Caco-2 (cell line): ENCODE measurements at regions not wholly inside any gene's neighbourhood (a gene's known extent, or its start where the extent isn't known, plus 50 kb on each side); places are given as distances from the start of the nearest gene placed in this dataset.

Experiments used
- BruUV-seq: library from RNA; stranded (reverse); fragments of 400-500 nt; replicated peaks from 2 replicates; lab custom pipeline; 2021; lab: Mats Ljungman, UMichigan
- CTCF ChIA-PET: fragments of 300-600 bp; sonication (Branson Sonifier 250); formaldehyde crosslinking; loops from one replicate; lab custom pipeline; 2022; ENCODE audit warnings: antibody characterized with exemption; lab: Charles Lee
- POLR2A ChIA-PET: fragments of 300-600 bp; sonication (Branson Sonifier 250); formaldehyde crosslinking; loops from one replicate; lab custom pipeline; 2022; ENCODE audit warnings: antibody characterized with exemption; lab: Charles Lee
- DNase-seq, 2 experiments: peaks; one replicate each; pipeline versions ENCODE4 v3.0.0 to v3.0.0-alpha.2; 2020 to 2022
- H3K27me3 ChIP-seq: replicated peaks from 2 replicates; pipeline ENCODE4 v1.6.0; 2011; ENCODE audit warnings: low read length; ENCODE audit not compliant: control insufficient read depth, insufficient read depth
- H3K36me3 ChIP-seq: 2 replicates; pipeline ENCODE4 v1.5.1; 2011; ENCODE audit warnings: low read length; ENCODE audit not compliant: control insufficient read depth, insufficient read depth
- H3K4me1 ChIP-seq: fragments of 250-450 bp; sonication (Bioruptor Pico); 2 replicates; pipeline ENCODE4 v1.5.1; 2020; ENCODE audit warnings: mild to moderate bottlenecking
- H3K4me3 ChIP-seq: 2 replicates; pipeline ENCODE4 v1.5.1; 2011; ENCODE audit warnings: low read depth, mild to moderate bottlenecking, control low read depth, low read length
- H3K9me3 ChIP-seq: fragments of 250-450 bp; sonication (Bioruptor Pico); 2 replicates; pipeline ENCODE4 v1.5.1; 2020; ENCODE audit warnings: mild to moderate bottlenecking, moderate library complexity
- H3K27ac Mint-ChIP-seq: one replicate; pipeline ENCODE4 v1.8.0; 2022; ENCODE audit warnings: mixed read lengths; ENCODE audit not compliant: unreplicated experiment
- H3K27me3 Mint-ChIP-seq: one replicate; pipeline ENCODE4 v1.8.0; 2022; ENCODE audit warnings: mixed read lengths; ENCODE audit not compliant: insufficient read depth, unreplicated experiment
- H3K36me3 Mint-ChIP-seq: one replicate; pipeline ENCODE4 v1.8.0; 2022; ENCODE audit warnings: mild to moderate bottlenecking, mixed read lengths; ENCODE audit not compliant: insufficient read depth, unreplicated experiment
- H3K4me1 Mint-ChIP-seq: one replicate; pipeline ENCODE4 v1.8.0; 2022; ENCODE audit warnings: low read depth, mixed read lengths; ENCODE audit not compliant: unreplicated experiment
- H3K4me3 Mint-ChIP-seq: one replicate; pipeline ENCODE4 v1.8.0; 2022; ENCODE audit warnings: mild to moderate bottlenecking, moderate library complexity, mixed read lengths; ENCODE audit not compliant: unreplicated experiment
- H3K9me3 Mint-ChIP-seq: one replicate; pipeline ENCODE4 v1.8.0; 2022; ENCODE audit warnings: mixed read lengths; ENCODE audit not compliant: unreplicated experiment
- intact Hi-C: fragments of 100-400 bp; cut with micrococcal nuclease; formaldehyde crosslinking; loops from one replicate; pipeline ENCODE4 v1.10.0; 2022; ENCODE audit not compliant: unreplicated experiment
- TF ChIP-seq, protein P1 (sequence below), 2 experiments: fragments of 200-600 bp in 1 of 2; IDR thresholded peaks; 1 replicate in 1 of 2; 2 replicates in 1 of 2; pipeline versions ENCODE4 v1.5.1 to v1.8.0; 2011 to 2022; ENCODE audit warnings: antibody characterized with exemption in 1 of 2, control low read depth in 1 of 2, inconsistent platforms in 1 of 2, low read depth in 1 of 2, low read length in 1 of 2, mild to moderate bottlenecking in 1 of 2, moderate library complexity in 1 of 2; ENCODE audit not compliant: insufficient read depth in 1 of 2, severe bottlenecking in 1 of 2, unreplicated experiment in 1 of 2

DNA sequence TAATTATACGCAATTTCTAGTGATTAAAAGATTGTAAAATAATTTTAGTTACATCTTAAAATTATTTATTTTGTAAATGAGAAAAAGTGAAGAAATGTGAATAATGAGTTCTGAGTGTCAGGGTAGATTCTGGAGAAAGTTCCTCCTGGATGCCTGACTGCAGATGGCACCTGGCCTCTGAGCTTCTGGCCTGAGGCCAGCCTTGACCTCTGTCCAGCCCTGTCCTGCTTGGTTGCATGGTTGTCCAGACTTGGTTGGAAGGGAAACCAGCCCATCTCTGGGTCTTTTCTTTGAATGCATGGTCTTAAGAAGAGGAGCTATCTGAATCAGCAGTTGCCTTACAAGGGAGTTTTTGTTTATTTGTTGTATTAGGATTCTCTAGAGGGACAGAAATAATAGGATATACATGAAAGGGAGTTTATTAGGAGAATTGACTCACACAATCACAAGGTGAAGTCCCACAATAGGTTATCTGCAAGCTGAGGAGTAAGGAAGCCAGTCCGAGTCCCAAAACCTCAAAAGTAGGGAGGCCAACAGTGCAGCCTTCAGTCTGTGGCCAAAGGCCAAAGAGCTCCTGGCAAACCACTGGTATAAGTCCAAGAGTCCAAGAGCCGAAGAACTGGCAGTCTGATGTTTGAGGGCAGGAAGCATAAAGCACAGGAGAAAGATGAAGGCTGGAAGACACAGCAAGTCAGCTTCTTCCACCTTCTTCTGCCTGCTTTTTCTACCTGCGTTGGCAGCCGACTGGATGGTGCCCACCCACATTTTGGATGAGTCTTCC lies 385.8 kb downstream of the ZNF536 start:
- Histone ChIP-seq H3K27me3 (no peaks in the 10 kb centered on the region), H3K9me3 (no peaks in the 10 kb centered on the region), H3K4me1 (no peaks in the 10 kb centered on the region), H3K4me3 (no peak overlapping the region), H3K36me3 (no peaks in the 10 kb centered on the region)
- TF ChIP-seq, protein P1, sequence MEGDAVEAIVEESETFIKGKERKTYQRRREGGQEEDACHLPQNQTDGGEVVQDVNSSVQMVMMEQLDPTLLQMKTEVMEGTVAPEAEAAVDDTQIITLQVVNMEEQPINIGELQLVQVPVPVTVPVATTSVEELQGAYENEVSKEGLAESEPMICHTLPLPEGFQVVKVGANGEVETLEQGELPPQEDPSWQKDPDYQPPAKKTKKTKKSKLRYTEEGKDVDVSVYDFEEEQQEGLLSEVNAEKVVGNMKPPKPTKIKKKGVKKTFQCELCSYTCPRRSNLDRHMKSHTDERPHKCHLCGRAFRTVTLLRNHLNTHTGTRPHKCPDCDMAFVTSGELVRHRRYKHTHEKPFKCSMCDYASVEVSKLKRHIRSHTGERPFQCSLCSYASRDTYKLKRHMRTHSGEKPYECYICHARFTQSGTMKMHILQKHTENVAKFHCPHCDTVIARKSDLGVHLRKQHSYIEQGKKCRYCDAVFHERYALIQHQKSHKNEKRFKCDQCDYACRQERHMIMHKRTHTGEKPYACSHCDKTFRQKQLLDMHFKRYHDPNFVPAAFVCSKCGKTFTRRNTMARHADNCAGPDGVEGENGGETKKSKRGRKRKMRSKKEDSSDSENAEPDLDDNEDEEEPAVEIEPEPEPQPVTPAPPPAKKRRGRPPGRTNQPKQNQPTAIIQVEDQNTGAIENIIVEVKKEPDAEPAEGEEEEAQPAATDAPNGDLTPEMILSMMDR (IDR thresholded peaks at IDR 0.05; ENCODE audit: insufficient read depth in 1 of 2, low read depth in 1 of 2, low read length in 1 of 2, severe bottlenecking in 1 of 2, unreplicated experiment in 1 of 2), result no peak
- intact Hi-C loops, result no loop called here
- H3K36me3 Mint-ChIP-seq, result no peaks in the 10 kb centered on the region
- no peak for DNase-seq
- no peak overlapping the region for H3K4me3 Mint-ChIP-seq
- ChIA-PET CTCF (no interaction called here), POLR2A (no interaction called here)
- H3K27ac Mint-ChIP-seq, result no peak overlapping the region
- no TSS peak for BruUV-seq
- no peaks in the 10 kb centered on the region for H3K9me3 Mint-ChIP-seq
- no peaks in the 10 kb centered on the region for H3K4me1 Mint-ChIP-seq
- H3K27me3 Mint-ChIP-seq, result peaks cover 3% of the 10 kb centered on the region

DNA sequence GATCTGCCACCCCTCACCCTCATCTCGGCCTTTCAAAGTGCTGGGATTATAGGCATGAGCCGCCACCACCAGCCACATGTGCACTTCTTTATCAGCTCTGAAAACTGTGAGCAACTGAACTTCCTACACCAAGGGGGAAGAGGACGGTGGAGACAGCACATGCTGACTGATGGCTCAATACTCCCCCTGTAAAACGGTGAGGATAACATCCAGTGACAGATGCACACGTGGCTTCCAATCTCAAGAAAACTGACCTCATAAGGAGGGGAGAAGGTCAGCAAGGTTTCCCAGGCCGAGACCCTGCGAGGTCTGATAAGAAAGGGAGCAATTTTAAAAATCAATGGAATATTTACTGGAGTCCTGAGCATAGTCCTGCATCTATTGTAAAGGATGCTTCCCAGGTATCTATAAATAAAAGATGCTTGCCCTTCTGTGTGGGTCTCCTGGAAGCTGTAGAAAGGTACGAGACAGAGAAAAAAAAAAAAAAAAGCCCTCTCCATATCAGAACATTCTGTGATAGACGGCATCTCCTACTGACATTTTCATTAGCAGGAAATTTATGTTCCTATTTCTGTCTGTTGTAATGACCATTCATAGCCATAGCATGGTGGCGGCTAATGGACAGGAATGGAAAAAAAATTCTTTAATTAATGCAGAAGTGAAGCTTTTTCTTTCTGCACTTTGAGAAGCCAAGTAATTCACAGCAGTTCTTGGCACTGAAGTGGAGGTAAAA lies 385.1 kb downstream of the ZNF536 start:
- Histone ChIP-seq H3K4me1 (no peaks in the 10 kb centered on the region), H3K9me3 (no peaks in the 10 kb centered on the region), H3K27me3 (no peaks in the 10 kb centered on the region), H3K36me3 (no peaks in the 10 kb centered on the region), H3K4me3 (no peak overlapping the region)
- CTCF ChIA-PET, result no interaction called here
- Mint-ChIP-seq H3K36me3 (no peaks in the 10 kb centered on the region), H3K27me3 (peaks cover 3% of the 10 kb centered on the region), H3K9me3 (no peaks in the 10 kb centered on the region), H3K4me1 (no peaks in the 10 kb centered on the region), H3K4me3 (no peak overlapping the region), H3K27ac (no peak overlapping the region)
- POLR2A ChIA-PET, result no interaction called here
- no TSS peak for BruUV-seq
- TF ChIP-seq, protein P1 (IDR thresholded peaks at IDR 0.05; ENCODE audit: insufficient read depth in 1 of 2, low read depth in 1 of 2, low read length in 1 of 2, severe bottlenecking in 1 of 2, unreplicated experiment in 1 of 2), result no peak
- intact Hi-C loops, result no loop called here
- DNase-seq, result no peak

DNA sequence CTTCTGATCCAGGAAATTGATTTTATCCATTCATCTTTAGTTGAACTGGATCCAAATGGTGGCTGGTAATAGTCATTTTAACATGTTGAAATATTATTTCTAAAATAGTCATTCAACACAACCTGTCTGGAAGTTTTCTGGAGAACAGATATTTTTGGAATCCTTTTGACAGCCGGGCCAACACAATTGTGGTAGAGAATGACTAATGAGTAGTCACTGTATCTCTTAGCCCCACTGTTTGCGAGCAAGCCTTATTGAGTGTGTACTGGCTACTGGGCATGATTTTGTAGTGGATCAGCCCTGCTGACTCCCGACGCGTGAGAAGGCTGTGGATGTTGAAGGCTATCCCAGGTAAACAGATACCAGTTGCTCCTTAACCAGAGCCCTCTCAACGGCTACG lies 383.4 kb downstream of the ZNF536 start:
- Mint-ChIP-seq H3K4me1 (no peaks in the 10 kb centered on the region), H3K27me3 (no peaks in the 10 kb centered on the region), H3K36me3 (no peaks in the 10 kb centered on the region), H3K27ac (no peak overlapping the region), H3K4me3 (no peak overlapping the region), H3K9me3 (no peaks in the 10 kb centered on the region)
- Histone ChIP-seq H3K27me3 (no peaks in the 10 kb centered on the region), H3K36me3 (no peaks in the 10 kb centered on the region), H3K9me3 (no peaks in the 10 kb centered on the region), H3K4me3 (no peak overlapping the region), H3K4me1 (no peaks in the 10 kb centered on the region)
- BruUV-seq, result no TSS peak
- no peak for DNase-seq
- ChIA-PET POLR2A (no interaction called here), CTCF (no interaction called here)
- intact Hi-C loops, result no loop called here
- TF ChIP-seq, protein P1 (IDR thresholded peaks at IDR 0.05; ENCODE audit: insufficient read depth in 1 of 2, low read depth in 1 of 2, low read length in 1 of 2, severe bottlenecking in 1 of 2, unreplicated experiment in 1 of 2), result no peak
